VCaP (cell line): ENCODE measurements at regions not wholly inside any gene's neighbourhood (a gene's known extent, or its start where the extent isn't known, plus 50 kb on each side); places are given as distances from the start of the nearest gene placed in this dataset.

Source experiments
- H3K27ac ChIP-seq: fragments of 450-650 bp; 2 replicates; pipeline ENCODE4 v1.5.1; 2017
- TF ChIP-seq, protein P1 (sequence below): fragments of 450-650 bp; conservative IDR thresholded peaks from 2 replicates; pipeline ENCODE4 v1.5.1; 2017; ENCODE audit warnings: mild to moderate bottlenecking, moderate library complexity

DNA sequence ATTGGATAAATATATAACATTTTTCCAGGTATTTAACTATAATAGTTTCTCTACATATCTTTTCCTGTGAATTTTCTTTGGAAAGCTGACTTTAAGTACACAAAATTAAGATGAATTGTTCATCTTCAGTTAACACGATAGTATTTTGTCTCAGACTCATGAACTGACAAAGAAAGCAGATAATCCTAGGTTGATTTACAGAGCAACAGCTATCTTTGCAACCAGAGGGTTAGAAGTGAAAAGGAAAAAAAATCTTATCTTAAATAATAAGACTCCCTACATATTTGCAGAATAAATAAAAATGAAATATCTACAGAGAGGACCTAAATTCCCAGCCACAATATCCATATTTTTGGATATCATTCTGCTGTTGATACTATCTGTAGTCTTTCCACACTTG is 350.2 kb upstream of the GRM7 start:
- H3K27ac ChIP-seq = no peak overlapping the region
- TF ChIP-seq, protein P1, sequence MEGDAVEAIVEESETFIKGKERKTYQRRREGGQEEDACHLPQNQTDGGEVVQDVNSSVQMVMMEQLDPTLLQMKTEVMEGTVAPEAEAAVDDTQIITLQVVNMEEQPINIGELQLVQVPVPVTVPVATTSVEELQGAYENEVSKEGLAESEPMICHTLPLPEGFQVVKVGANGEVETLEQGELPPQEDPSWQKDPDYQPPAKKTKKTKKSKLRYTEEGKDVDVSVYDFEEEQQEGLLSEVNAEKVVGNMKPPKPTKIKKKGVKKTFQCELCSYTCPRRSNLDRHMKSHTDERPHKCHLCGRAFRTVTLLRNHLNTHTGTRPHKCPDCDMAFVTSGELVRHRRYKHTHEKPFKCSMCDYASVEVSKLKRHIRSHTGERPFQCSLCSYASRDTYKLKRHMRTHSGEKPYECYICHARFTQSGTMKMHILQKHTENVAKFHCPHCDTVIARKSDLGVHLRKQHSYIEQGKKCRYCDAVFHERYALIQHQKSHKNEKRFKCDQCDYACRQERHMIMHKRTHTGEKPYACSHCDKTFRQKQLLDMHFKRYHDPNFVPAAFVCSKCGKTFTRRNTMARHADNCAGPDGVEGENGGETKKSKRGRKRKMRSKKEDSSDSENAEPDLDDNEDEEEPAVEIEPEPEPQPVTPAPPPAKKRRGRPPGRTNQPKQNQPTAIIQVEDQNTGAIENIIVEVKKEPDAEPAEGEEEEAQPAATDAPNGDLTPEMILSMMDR = no peak

DNA sequence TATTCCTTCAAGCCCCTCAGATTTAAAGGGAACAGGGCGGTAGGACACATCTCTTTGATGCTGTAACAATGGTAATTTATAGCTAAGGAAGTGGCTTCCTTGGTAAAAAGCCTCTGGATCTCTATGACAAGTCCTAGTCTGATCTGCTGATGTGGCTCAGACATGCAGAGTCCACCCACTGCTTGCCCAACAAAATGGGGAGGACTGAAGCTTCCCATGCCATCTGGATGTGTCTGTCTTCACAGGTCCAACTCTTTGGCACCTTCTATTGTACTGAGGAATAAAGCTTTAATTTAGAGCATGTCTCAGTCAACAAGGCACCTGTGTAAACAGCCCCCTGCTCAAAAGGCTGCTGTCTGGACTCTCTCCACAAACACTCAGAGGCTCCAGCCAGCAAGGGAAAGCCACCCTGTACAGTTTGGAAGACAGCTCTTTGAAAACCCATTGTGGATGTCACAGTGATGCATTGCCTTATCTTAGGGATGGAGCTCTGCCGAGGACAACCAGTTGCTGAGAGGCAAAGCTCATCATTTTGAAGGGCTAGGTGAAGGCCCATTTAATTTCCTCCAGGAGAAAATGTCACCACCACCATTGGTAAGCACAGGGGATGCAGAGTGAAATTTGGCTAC is 348.6 kb upstream of the GRM7 start:
- TF ChIP-seq, protein P1 = no peak
- H3K27ac ChIP-seq = no peak overlapping the region

DNA sequence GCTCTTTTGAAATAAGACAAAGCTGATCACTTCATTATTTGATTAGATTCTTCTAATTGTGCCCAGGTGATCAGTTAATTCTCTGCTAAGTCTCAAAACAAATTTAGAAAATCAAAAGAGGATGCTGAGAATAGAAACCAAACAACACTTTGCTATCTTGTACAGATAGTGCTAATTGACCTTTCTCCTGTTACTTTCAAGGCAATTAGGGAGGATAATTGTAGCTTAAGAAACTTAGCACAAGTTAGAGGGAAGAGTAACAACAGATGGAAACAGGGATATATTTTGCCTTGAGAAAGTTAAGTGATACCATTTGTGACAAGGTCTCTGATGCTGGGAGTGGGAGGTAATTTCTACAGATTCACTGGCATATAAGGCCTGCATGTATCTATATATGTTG is 344.8 kb upstream of the GRM7 start:
- TF ChIP-seq, protein P1 = no peak
- H3K27ac ChIP-seq = no peak overlapping the region

DNA sequence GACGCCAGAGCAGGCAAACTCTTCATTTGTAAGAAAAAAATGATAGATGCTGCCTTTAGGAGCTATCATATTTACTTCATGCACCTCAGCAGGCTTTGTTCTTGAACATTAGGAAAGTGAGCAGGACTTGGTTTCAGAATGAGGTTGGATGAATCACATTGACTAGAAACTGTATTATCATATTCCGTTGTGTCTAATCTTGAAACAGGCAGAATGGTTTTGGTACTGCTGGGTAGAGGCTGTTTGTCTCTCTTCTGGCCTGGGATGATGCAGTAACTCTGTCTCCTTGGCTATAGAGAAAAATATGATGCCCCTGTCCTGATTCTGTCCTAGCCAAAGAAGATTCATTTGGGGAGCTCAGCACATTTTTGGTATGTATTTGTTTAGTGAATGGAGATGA is 344.2 kb upstream of the GRM7 start:
- TF ChIP-seq, protein P1 = no peak

DNA sequence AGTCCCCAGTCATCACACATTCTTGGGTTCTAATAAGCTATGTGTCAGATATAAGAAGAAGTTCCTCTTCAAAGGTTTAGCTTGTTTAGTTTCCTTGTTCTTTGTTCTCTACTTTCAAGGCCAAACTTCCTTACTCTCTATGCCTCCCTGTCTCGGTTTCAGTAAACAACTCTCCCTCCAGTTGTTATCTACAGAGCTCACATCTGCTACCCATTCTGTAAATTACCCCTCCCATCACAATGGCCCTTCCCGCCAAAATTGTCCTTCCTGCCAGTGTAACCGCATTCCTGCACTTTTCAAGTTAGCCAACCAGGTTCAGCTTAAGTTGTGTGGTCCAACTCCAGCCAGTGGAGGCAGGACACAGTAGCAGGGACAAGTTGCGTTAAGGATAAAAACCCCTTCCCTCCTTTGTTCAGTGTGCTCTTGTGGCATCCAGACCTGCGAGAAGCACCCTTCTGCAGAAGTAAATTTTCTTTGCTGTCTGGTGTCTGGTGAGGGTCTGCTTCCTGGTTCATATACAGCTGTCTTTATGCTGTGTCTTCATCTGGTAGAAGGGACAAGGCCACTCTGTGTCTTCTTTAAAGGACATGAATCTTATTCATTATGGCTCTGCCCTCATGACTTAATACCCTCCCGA is 342.1 kb upstream of the GRM7 start:
- TF ChIP-seq, protein P1 = no peak
- no peak overlapping the region for H3K27ac ChIP-seq

More for the DNA sequence above, 344.2 kb upstream of the GRM7 start:
- H3K27ac ChIP-seq = no peak overlapping the region

DNA sequence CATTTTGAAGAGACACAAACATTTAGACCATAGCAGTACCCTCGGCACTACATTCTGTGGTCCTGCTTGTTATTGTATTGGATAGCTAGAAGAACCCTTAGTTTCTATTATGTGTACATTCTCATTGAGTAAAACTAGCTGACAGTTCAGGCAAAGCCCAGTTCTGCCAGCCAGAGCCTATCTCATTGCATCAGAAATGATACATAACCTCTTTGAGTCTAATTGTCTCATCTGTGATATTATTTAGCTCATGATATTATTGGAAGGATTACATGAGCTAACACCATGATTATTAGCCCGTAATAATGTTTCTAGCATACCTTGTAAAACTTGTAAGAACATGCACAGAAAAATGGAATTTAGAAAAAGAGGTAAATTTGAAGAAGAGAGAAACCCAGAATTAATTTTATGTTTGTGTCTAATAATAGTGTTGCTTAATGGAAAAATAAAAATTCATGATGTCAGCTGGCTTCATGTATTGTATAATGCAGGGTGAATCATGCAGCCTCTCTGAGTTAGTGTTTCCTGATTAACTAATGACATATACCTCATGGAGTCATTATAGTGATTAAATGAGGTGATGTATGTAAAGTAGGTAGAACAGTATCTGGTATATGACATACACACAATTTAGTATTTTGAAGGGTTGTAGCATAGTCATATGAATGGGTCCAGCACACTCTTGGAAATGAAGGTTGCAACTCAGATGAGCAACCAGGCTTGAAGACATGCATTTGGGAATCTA is 339.4 kb upstream of the GRM7 start:
- TF ChIP-seq, protein P1 = no peak
- no peak overlapping the region for H3K27ac ChIP-seq

DNA sequence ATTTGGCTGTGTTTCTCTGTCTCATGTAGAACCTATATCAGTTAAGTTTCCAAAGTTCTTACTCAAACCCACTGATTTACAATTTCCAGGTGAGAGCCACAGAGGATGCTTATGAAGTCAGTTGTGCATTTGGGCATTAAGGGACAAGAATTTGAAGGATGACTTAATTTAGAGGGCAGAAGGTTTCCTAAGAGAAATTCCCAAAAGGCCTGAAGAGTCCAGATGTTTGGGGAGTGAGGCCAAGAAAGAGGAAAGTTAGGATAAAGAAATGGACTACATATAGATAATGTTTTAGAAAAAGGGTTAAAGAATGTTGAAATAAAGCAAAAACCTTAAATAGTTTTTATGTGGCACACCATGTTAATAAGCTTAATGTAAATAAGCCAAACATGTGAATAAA is 338.7 kb upstream of the GRM7 start:
- TF ChIP-seq, protein P1 = no peak
- H3K27ac ChIP-seq = no peak overlapping the region
